ENCODE measurements at regions not wholly inside any gene's neighbourhood (a gene's known extent, or its start where the extent isn't known, plus 50 kb on each side); places are given as distances from the start of the nearest gene placed in this dataset.
A peak's percentile ranks its signal among the peaks of the same experiment; 100 is the strongest.

GRCh38 chr4:147195386-147195785 lies 249.7 kb upstream of the TTC29 start:
- Histone ChIP-seq H3K27ac (ENCODE audit: low read depth, low read length) (no peak overlapping the region), H3K79me2 (ENCODE audit: insufficient read depth, low read length) (no peaks in the 10 kb centered on the region), H3K4me2 (ENCODE audit: insufficient read depth, low read length) (peak overlapping the region; percentile 59), H3K9me3 (ENCODE audit: low read depth, low read length) (no peaks in the 10 kb centered on the region), H3K4me1 (ENCODE audit: insufficient read depth, low read length) (peaks cover 12% of the 10 kb centered on the region), H2AFZ (ENCODE audit: low read length) (no peak overlapping the region), H4K20me1 (ENCODE audit: insufficient read depth, low read length) (no peaks in the 10 kb centered on the region), H3K36me3 (ENCODE audit: insufficient read depth, low read length) (no peaks in the 10 kb centered on the region), H3K4me3 (ENCODE audit: insufficient read depth, low read length) (no peak overlapping the region), H3K27me3 (ENCODE audit: insufficient read depth, low read length) (no peaks in the 10 kb centered on the region)
- no peak for DNase-seq (ENCODE audit: insufficient read length, low spot score, missing footprints)
- TF ChIP-seq CTCF (IDR thresholded peaks at IDR 0.05; ENCODE audit: extremely low read depth, low read depth, low read length), result no peak

DNA sequence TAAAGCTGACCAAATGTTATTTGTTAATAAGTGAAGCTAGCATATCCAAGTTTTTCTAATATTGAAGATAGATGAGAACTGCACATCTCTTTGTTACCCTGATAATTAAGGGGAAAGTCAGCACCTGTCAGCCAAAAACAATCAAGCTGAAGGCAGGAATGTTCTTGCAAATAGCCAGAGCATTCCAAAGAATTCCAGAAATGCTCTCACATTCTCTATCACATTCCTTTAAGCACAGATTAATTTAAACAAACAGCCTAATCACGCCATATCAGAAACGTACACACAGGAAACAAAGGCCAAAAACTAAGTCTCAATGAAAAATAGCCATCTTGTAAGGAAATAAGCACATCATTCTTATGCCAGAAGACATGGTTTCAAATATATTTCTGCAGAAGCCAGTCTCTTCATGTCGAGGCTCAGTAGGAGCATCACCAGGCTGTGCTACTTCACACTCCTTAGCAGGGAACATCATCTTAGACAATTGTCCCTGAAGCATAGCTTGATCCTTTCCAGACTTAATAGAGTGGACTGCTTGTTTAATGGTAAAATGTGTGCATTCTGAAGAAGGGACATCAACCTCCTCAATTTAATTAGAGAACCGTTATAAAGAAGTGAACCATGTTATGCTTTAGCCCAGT lies 252.9 kb upstream of the TTC29 start:
- H3K27ac ChIP-seq (ENCODE audit: low read depth, low read length), result no peak overlapping the region
- H3K4me1 ChIP-seq (ENCODE audit: insufficient read depth, low read length), result peaks cover 12% of the 10 kb centered on the region
- H3K4me3 ChIP-seq (ENCODE audit: insufficient read depth, low read length), result no peak overlapping the region
- no peak for DNase-seq (ENCODE audit: insufficient read length, low spot score, missing footprints)
- no peaks in the 10 kb centered on the region for H3K27me3 ChIP-seq (ENCODE audit: insufficient read depth, low read length)
- H2AFZ ChIP-seq (ENCODE audit: low read length), result peak overlapping the region; percentile 2
- H3K36me3 ChIP-seq (ENCODE audit: insufficient read depth, low read length), result no peaks in the 10 kb centered on the region
- no peaks in the 10 kb centered on the region for H3K9me3 ChIP-seq (ENCODE audit: low read depth, low read length)
- TF ChIP-seq CTCF (IDR thresholded peaks at IDR 0.05; ENCODE audit: extremely low read depth, low read depth, low read length), result no peak
- H3K79me2 ChIP-seq (ENCODE audit: insufficient read depth, low read length), result no peaks in the 10 kb centered on the region
- H3K4me2 ChIP-seq (ENCODE audit: insufficient read depth, low read length), result no peak overlapping the region
- H4K20me1 ChIP-seq (ENCODE audit: insufficient read depth, low read length), result no peaks in the 10 kb centered on the region

DNA sequence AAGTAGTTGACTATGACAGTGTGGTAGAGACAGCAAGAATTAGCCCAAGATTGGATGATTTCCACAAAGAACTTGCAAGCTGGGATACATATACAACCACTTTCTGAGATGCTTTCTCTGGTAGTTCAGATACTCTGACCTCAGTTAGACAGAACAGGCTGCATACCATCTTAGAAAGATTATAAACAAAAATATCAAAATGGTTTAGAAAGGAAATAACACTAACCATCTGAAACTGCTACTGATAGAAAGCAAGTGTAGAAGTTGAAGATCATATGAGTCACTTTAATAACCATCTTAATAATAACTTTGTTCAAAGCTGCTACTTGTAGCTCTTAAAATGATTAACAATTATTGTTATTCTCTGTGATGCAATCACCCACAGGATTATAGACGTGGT lies 255.4 kb upstream of the TTC29 start:
- H3K27ac ChIP-seq (ENCODE audit: low read depth, low read length), result no peak overlapping the region
- TF ChIP-seq CTCF (IDR thresholded peaks at IDR 0.05; ENCODE audit: extremely low read depth, low read depth, low read length), result no peak
- H3K4me2 ChIP-seq (ENCODE audit: insufficient read depth, low read length), result no peak overlapping the region
- H3K36me3 ChIP-seq (ENCODE audit: insufficient read depth, low read length), result no peaks in the 10 kb centered on the region
- H3K4me1 ChIP-seq (ENCODE audit: insufficient read depth, low read length), result no peaks in the 10 kb centered on the region
- no peak overlapping the region for H2AFZ ChIP-seq (ENCODE audit: low read length)
- H3K9me3 ChIP-seq (ENCODE audit: low read depth, low read length), result no peaks in the 10 kb centered on the region
- no peak overlapping the region for H3K4me3 ChIP-seq (ENCODE audit: insufficient read depth, low read length)
- H3K79me2 ChIP-seq (ENCODE audit: insufficient read depth, low read length), result no peaks in the 10 kb centered on the region
- no peaks in the 10 kb centered on the region for H3K27me3 ChIP-seq (ENCODE audit: insufficient read depth, low read length)
- DNase-seq (ENCODE audit: insufficient read length, low spot score, missing footprints), result no peak
- no peaks in the 10 kb centered on the region for H4K20me1 ChIP-seq (ENCODE audit: insufficient read depth, low read length)

- H3K36me3 ChIP-seq (ENCODE audit: insufficient read depth, low read length), result no peaks in the 10 kb centered on the region
- H2AFZ ChIP-seq (ENCODE audit: low read length), result no peak overlapping the region
- no peak overlapping the region for H3K27ac ChIP-seq (ENCODE audit: low read depth, low read length)
- no peak for DNase-seq (ENCODE audit: insufficient read length, low spot score, missing footprints)
- H3K9me3 ChIP-seq (ENCODE audit: low read depth, low read length), result no peaks in the 10 kb centered on the region
- no peak for TF ChIP-seq CTCF (IDR thresholded peaks at IDR 0.05; ENCODE audit: extremely low read depth, low read depth, low read length)
- H3K4me1 ChIP-seq (ENCODE audit: insufficient read depth, low read length), result no peaks in the 10 kb centered on the region
- H3K27me3 ChIP-seq (ENCODE audit: insufficient read depth, low read length), result no peaks in the 10 kb centered on the region
- no peak overlapping the region for H3K4me2 ChIP-seq (ENCODE audit: insufficient read depth, low read length)
- no peaks in the 10 kb centered on the region for H4K20me1 ChIP-seq (ENCODE audit: insufficient read depth, low read length)
- H3K4me3 ChIP-seq (ENCODE audit: insufficient read depth, low read length), result no peak overlapping the region
- no peaks in the 10 kb centered on the region for H3K79me2 ChIP-seq (ENCODE audit: insufficient read depth, low read length)
Measured at GRCh38 chr4:147206807-147207206, 261.1 kb upstream of the TTC29 start.
